ENCODE measurements at regions not wholly inside any gene's neighbourhood (a gene's known extent, or its start where the extent isn't known, plus 50 kb on each side); places are given as distances from the start of the nearest gene placed in this dataset.

DNA sequence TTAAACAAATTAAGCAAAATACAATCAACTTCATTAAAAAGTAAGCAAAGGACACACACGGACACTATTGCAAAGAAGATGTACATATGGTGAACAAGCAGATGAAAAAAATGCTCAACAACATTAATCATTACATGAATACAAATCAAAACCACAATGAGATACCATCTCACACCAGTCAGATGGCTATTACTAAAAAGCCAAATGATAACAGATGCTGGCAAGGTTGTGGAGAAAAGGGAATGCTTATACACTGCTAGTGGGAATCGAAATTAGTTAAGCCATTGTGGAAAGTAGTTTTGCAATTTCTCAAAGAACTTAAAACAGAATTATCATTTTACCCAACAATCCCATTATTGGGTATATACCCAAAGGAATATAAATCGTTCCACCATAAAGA, 636.2 kb upstream of the ST8SIA4 start:
- TF ChIP-seq, protein P1, sequence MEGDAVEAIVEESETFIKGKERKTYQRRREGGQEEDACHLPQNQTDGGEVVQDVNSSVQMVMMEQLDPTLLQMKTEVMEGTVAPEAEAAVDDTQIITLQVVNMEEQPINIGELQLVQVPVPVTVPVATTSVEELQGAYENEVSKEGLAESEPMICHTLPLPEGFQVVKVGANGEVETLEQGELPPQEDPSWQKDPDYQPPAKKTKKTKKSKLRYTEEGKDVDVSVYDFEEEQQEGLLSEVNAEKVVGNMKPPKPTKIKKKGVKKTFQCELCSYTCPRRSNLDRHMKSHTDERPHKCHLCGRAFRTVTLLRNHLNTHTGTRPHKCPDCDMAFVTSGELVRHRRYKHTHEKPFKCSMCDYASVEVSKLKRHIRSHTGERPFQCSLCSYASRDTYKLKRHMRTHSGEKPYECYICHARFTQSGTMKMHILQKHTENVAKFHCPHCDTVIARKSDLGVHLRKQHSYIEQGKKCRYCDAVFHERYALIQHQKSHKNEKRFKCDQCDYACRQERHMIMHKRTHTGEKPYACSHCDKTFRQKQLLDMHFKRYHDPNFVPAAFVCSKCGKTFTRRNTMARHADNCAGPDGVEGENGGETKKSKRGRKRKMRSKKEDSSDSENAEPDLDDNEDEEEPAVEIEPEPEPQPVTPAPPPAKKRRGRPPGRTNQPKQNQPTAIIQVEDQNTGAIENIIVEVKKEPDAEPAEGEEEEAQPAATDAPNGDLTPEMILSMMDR (IDR thresholded peaks at IDR 0.05) = no peak
- TF ChIP-seq EP300 (IDR thresholded peaks at IDR 0.05) = no peak
